GM18870 (cell line): ENCODE measurements at regions not wholly inside any gene's neighbourhood (a gene's known extent, or its start where the extent isn't known, plus 50 kb on each side); places are given as distances from the start of the nearest gene placed in this dataset.
"Not testable (repeated sequence)": the region's sequence is repeated elsewhere in the genome, so short reads cannot be mapped to it uniquely, and the experiment has no call there.

Source experiments
- ATAC-seq: cut with Tn5 transposase; IDR thresholded peaks from one replicate; pipeline ENCODE4 v1.9.1; 2021; ENCODE audit warnings: moderate library complexity; ENCODE audit not compliant: unreplicated experiment

DNA sequence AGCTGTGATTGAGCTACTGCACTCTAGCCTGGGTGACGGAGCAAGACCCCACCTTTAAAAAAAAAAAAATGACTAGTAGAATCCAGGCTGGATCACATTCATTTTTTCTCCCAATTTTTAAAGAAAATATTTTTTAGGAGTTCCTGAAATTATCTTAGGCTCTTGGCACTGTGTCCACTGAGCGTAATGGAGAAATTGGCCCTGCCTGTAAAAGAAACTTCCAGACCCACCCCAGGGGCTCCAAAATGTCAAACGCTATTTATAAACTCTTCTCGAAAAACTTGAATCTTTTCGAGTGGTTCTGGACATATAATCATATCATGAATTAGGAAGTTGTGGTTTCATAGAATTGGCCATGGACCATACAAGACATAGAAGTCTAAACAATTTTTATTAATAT is 300.2 kb upstream of the RGMA start:
- ATAC-seq = no peak

DNA sequence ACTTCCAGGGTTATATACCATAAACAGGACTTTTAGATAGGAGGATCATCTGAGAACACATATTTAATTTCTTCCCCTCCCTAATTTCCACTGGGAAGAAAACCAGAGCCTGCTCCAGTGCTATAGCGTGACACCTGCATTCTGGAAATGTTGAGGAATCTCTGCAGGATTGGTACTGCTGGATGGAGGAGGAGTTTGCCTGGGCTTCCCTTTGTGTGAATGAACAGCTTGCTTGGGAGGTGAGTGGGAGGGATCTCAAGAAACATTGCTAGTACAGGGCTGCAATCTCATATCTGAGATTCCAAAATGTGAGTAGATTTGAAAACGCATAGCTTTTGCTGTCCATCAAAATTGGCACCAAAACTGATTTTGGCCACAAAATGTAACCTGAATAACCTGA is 295.9 kb upstream of the RGMA start:
- no peak for ATAC-seq

DNA sequence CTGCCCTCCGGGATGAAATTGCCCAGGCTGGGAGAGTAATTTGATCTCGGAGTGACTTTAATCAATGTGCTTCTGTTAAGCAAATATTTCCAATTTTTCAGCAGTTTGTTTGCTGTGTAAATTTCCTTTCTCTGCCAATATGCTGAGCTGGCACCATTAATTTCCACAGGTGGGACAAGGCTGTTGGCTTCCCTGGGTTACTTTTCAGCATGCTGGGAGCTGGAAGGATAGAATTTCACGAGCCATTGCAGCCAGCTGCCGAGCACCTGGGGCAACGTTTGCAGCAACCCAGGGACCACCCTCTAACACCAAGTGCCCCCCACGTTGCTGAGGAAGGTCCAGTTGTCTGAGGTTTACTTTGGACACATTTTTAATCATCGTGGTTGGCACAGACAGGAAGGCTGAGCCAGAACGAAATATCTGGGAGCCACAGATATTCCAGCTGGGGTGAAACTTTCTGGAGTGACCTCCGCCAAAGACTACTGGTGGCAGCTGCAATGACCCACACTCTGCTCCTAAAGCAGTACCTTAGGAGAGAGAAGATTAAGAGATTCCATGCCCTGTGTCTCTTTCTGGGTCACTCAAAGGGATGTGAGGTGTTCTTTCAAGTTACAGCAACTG is 293.3 kb upstream of the RGMA start:
- no peak for ATAC-seq

DNA sequence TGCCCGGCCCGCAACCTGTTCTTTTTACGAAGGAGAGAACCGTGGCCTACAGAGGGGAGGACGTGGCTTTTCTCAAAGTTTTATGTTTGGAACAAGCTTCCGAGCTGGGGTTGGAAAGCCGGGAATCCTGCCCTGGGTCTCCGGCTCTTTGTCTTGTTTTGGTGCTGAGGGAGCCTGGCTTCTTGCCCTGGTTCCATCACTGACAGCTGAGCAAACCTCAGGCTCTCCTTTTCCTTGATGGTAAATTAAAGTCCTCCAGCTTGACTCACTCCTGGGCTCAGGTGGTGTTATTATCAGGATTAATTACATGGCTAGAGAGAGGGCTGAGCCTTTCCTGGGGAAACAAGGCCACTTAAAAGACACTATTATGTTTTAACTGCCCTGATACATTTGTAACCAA is 289.5 kb upstream of the RGMA start:
- no peak for ATAC-seq

DNA sequence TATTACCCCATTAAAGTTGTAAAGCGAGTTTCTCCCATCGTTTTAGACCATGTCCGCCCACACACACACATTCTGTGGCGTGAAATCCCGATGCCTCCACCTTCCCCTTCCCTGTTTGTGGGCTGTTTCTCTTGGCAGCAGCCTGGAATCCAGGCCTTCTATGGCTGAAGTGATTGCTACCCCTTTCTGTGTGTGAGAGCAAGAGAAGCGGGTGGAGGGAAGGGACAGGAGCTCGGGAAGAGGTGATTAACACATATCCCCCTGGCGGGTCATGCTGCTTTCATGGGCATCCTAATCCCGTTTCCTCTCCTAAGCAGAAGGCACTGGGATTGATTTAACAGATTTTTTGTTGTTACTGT is 283.8 kb upstream of the RGMA start:
- no peak for ATAC-seq

DNA sequence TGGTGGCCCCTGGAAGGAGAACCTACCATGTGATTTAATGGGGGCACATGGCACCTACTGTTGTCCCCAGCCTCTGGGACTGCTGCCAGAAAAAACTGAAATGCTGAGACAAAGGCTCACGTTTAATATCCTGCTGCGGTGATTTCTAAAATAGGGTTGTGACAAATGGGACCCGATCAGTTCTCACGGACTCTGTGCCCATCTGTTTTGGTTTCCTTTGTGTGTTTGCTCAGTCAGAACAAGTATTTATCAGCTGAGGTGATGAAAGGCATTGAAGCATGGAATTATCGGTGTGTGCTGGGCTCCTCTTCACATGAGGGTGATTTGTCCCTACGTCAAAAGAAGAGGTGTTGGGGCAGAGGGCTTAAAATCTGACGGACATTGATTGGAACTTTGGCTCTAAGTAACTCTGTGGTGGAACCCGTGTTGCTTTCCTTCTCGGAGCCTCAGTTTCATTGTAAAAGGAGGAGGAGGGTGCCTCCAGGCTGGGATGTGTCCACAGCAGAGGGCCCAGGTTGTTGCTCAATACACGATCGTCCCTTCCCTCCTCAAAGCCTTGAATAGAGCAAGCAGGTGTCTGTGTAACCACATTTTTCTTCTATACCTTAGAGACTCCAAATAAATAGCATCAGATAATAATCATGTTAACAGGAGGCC is 283.3 kb upstream of the RGMA start:
- ATAC-seq = no peak

DNA sequence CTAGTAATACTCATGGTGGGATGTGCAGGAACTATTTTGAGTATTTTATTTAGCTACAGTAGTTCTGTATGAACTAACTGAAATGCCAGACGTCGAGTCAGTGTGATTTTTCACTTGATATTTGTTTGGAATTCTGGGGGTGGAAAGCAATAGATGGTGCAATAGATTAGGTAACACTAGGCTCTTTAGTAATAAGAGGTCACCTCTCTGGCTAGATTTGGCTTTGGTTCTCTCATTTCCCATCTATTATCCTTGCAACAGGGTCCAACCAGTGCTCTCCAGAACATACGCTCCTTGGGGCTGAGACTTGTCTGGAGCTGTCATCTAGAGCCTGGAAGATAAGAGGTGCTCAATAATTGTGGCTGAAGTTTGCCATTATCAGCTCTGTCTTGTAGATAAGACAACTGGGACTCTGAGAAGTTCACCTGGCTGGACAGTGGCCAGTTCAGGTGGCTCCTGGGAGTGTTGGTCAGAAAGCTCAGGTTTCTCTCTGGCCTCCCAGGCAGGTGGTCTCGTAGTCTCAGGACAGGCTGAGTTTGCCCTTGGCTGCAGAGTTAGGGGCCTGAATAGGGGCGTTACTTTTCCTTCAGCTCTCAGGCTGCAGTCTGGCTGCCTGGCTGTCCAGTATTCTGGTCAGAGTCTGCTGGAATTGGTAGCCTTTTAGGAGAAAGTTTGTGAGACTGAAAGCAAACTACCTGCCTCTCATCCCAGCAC is 277.5 kb upstream of the RGMA start:
- ATAC-seq = no peak

DNA sequence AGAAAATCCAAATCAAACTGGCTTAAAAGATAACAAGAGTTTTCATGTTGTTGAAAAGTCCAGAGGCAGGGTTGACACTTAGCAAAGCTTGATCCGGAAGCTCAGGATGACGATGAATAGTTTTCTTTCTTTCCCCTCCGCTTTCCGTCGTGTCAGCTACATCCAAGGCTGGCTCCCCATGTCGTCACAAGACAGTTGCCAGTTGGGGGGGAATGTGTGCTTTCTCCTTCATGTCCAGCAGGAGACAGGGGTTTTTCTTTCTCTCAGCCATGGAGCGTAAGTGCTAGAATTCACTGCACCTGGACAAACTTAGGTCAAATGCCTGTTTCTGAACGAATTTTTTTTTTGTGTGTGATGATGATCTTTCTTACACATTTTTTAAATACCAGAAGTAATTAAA is 273.8 kb upstream of the RGMA start:
- ATAC-seq = no peak

DNA sequence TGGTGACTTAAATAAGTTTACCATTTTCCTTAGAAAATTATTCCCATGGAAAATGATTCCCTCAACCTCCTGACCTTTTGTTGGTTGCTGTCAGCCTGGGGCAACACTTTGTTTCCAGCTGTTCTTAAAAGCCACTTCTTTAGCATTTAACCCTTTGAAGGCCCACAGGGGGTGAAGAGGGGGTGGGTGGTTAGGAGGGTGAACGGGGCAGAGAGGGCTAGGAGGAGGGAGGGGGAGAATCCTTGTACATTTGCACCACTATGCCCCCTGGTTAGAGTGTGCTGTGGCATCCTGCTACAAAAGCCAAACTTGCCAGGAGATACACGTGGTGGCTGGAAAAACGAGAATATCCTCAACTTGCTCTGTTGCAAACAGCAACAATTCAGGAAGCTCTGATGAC is 273.2 kb upstream of the RGMA start:
- no peak for ATAC-seq

DNA sequence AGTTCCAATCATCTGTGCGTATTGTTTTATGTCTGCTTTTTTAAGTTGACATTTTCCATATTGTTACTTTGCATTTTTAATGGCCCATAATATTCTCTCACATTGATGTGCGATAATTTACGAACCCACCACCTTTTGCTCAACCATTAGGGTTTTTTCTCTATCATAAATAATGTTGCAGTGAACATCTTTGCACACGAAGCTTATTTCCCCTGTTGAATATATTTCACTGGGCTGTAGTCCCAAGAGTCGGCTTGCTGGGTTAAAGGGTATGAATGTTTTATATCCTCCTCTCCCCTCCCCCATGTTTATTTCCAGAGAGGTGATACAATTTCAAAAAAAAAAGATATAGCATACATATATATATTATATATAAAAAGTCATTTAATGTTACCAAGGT is 272.7 kb upstream of the RGMA start:
- ATAC-seq = no peak

DNA sequence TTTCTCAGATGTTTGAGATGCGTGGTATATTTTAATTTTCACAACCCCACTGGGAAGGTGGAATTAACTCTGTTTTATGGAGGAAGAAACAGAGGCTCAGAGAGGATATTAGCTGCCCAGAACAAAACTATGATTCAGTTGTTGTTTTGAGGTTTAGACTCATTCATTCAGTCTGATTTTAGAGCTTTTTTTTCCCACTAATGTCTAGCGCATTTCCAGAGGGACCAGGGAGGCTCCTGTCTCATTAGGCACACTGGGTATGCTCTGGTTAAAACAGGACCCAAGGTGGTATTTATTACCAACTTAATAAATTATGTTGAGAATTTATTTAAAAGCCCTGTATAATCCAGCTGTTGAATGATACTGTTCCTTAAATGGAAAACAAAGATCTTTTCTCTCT is 272.0 kb upstream of the RGMA start:
- ATAC-seq = no peak

DNA sequence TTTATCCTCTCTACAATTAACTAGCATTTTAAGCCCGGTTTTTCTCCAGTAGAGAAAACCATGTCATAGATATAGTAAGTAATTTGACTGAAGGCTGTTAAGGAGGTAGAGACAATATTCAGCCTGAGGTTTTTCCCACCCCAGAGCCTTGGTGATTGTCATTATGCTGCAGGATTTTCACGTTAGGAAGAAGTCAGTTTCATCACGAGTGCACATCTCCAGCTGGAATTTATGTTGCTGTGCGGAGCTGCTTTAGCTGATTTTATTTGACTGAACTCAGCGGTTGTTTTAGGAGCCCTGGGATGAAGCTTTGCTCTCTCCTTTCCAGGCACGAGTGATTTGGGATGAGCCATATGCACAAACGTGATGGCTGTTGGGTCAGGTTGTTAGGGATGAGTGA is 271.3 kb upstream of the RGMA start:
- ATAC-seq = no peak

DNA sequence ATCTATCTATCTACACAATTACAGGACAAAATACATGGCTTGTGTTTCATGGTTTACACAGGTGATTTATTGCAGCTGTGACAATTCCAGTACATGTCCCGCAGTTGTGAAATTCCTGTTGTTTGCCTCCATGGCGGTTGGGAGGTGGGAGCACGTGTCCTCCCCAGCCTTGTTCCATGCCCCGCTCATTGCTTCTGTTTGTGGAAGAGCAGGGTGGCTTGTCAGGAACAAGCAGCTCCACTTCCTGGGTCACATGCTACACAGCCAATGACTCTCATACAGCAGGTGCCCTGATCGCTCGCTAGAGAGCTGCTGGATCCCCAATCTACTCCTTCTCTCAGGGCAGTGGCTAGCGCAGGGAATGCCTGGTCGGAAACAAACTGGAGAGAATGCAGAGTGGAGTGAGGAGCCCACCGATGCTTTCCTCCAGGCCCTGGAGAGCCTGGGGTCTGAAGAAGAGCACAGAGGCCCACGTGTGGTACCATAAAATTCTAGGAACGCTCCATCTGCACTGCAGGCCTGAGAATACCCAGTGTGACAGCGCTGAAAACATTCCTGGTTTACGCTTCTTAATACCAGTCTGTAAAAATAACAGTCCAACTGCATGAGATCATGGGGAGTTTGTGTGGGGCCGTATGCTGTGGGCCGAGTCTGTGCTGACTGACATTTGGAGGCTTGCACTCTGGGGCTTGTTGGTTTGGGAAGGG is 270.6 kb upstream of the RGMA start:
- no peak for ATAC-seq

DNA sequence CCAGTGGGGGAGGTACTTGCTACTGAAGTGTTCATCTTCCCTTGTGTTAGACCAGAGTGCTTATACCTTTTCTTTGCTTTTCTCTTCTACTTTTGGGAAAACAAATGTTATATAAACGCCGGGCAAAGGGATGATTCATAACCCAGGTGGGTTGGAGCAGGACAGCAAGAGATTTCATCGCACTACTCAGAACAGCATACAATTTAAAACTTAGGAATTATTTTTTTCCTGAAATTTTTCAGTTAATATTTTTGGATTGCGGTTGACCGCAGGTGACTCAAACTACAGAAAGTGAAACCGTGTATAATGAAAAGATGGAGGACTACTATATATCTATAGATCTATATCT is 270.0 kb upstream of the RGMA start:
- ATAC-seq = no peak

DNA sequence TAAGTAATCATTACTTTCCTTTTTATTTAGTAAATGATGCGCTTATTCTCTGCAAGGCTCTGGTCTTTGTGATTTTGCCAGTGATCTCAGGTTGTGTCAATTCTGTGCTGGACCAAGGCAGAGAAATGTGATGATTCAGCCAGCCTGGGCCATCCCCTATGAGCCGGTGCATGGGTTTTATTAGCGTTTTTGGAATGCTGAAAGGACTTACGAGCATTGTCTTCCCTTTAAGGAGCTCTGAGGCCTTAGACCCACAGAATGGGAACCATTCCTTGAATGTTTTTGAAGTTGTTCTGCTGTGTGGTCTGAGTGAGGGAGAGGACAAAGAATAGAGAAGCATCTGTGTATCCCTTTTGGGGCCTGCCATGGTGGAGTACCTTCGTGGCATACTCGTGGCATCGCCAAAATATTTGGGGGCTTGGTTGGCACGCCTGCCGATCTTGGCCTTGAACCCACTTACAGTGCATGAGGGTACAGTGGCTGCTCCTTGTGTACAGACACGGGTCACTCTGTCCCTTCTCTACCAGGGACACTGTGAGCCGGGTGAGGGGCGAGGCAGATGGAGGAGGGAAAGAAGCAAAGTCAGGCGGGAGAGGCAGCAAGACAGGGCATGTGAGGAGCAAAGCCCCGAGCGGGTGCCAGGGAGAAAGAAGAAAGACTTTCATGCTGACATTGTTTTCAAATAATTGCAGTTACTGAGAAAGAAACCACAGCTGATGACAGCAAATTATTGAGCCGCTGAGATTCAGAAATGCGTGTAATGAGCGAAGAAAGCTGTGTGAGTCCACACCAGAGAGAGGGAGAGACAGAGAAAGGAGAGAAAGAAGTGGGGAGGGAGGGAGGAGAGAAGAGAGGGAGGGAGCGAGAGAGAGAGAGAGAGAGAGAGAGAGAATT is 269.4 kb upstream of the RGMA start:
- no peak for ATAC-seq

DNA sequence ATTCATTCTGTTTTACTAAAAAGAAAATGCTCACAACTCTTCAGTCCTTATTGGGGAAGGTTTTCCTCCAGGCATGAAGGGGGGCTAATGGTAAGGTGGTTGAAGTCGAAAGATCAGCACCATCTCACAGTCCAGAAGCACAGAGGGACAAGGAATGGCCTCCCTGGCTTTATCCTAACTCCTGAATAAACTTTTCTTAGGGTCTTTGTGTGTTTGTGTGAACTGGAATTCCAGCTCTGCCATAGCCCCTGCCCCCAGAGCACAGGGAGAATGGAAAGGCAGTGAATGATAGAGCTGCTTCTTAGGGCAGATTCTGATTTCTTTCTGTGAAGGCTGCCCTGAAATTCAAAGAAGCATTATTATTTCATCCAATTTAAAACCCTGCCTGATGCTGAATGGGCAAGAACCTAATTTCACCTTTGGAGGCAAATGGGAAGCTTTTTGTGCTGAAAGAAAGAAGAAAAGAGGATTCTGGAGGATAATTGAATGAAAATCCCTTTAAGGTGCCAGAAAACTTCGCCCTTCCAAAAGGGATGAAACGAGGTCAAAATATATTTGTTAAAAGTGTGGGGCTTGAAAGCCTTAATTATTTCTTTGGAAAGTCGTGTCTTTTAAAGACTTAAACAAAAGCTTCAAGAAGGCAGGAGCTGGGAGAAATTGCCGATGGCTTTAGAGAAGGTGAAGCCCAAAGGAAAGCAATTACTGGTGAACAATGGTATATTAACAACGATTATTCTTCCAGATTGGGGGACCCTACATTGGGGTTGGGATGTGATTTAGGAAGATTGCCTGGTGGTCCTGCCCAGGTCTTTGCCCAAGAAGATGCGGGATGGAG is 259.9 kb upstream of the RGMA start:
- no peak for ATAC-seq

DNA sequence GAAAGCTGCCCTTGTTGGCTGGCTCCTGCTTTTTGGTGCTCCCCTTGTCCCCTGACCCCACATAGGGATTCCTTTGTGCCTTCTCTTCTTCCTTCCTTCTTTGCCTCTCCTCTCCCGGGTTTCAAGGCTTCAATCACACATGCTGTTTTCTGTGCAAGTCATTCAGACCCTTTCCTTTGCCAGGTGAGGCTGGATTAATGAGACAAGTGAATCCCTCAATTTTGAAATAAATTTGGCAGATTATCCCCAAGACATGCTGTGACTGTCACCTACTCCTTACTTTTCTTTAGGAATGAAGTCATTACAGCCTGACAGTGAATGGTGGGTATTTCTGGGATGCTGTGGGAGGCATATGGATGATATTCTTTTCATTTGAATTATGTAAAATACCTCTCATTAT is 259.0 kb upstream of the RGMA start:
- ATAC-seq = no peak

DNA sequence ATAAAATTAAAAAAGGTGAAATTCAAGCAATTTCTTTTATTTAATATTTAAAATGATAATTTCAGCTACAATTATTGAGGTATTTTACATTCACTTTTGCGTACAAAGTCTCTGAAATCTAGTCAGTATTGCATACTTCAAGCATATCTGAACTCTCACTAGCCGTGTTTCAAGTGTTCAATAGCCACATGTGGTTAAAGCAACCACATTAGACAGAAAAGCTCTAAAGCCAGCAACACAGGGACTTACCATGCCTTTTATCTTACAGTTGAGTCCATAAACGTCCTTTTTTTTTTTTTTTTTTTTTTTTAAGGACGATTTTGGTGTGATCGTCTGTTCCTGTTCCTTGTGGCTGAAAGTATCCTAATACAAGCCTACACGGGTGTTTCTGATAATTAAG is 257.0 kb upstream of the RGMA start:
- no peak for ATAC-seq

DNA sequence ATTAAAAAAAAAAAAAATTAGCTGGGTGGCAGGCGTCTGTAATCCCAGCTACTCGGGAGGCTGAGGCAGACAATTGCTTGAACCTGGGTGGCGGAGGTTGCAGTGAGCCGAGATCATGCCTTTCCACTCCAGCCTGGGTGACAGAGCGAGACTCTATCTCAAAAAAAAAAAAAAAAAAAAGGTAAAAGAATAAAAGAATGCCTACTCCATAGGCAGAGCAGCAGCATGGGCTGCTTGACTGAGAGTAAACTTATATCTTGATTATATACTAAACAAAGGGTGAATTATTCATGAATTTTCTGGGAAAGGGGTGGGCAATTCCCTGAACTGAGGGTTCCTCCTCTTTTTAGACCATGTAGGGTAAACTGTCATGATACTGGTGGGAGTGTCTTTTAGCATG is 254.4 kb upstream of the RGMA start:
- not testable (repeated sequence) for ATAC-seq

DNA sequence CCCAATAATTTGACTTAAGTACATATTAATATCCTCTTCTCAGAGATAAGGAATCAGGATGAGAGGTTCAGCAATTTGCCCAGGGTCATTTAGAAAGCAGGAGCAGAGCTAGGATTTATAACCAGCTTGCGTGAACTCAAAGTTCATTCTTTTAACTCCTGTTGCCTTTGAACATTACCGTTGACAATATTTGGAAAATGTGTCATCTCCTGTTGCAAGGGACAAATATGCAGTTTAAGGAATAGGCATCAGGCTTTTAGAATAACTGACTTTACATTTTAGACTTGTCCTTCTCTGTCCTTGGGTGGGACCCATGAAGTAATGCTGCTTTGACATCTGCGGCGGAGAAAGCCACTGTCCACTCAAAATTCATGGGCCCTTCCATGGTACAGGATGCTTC is 252.2 kb upstream of the RGMA start:
- ATAC-seq = no peak
